ENCODE measurements at regions not wholly inside any gene's neighbourhood (a gene's known extent, or its start where the extent isn't known, plus 50 kb on each side); places are given as distances from the start of the nearest gene placed in this dataset.
"Not testable (repeated sequence)": the region's sequence is repeated elsewhere in the genome, so short reads cannot be mapped to it uniquely, and the experiment has no call there.

GRCh38 chr7:149995369-149996026, 121.7 kb downstream of the ATP6V0E2 start:
- DNase-seq: not testable (repeated sequence)

- peak; percentile 6 for DNase-seq
Observed at GRCh38 chr7:150000780-150001599, 127.2 kb downstream of the ATP6V0E2 start.

GRCh38 chr7:150003304-150003810, 129.6 kb downstream of the ATP6V0E2 start:
- no peak for DNase-seq

GRCh38 chr7:150003973-150004372, 130.2 kb downstream of the ATP6V0E2 start:
- not testable (repeated sequence) for DNase-seq

GRCh38 chr7:150004843-150005242, 131.1 kb downstream of the ATP6V0E2 start:
- not testable (repeated sequence) for DNase-seq

- DNase-seq: not testable (repeated sequence)
Observed at GRCh38 chr7:150009620-150010303, 136.0 kb downstream of the ATP6V0E2 start.

- DNase-seq: not testable (repeated sequence)
Observed at GRCh38 chr7:150016651-150017189, 143.0 kb downstream of the ATP6V0E2 start.

- DNase-seq: not testable (repeated sequence)
Observed at GRCh38 chr7:150020210-150020609, 146.4 kb downstream of the ATP6V0E2 start.

GRCh38 chr7:150024550-150025490, 151.1 kb downstream of the ATP6V0E2 start:
- not testable (repeated sequence) for DNase-seq

- DNase-seq: not testable (repeated sequence)
Observed at GRCh38 chr7:150025802-150026201, 152.0 kb downstream of the ATP6V0E2 start.

GRCh38 chr7:150028344-150029012, 154.7 kb downstream of the ATP6V0E2 start:
- DNase-seq: not testable (repeated sequence)

GRCh38 chr7:150029013-150029389, 155.2 kb downstream of the ATP6V0E2 start:
- not testable (repeated sequence) for DNase-seq

GRCh38 chr7:150031733-150032132, 158.0 kb downstream of the ATP6V0E2 start:
- not testable (repeated sequence) for DNase-seq

- DNase-seq: not testable (repeated sequence)
Observed at GRCh38 chr7:150033711-150034110, 159.9 kb downstream of the ATP6V0E2 start.

- not testable (repeated sequence) for DNase-seq
Observed at GRCh38 chr7:150035769-150036168, 162.0 kb downstream of the ATP6V0E2 start.

GRCh38 chr7:150039061-150039460, 165.3 kb downstream of the ATP6V0E2 start:
- DNase-seq: not testable (repeated sequence)

GRCh38 chr7:150042281-150042680, 168.5 kb downstream of the ATP6V0E2 start:
- DNase-seq: not testable (repeated sequence)

- DNase-seq: not testable (repeated sequence)
Observed at GRCh38 chr7:150044771-150045170, 171.0 kb downstream of the ATP6V0E2 start.

GRCh38 chr7:150045596-150045995, 171.8 kb downstream of the ATP6V0E2 start:
- not testable (repeated sequence) for DNase-seq

- not testable (repeated sequence) for DNase-seq
Observed at GRCh38 chr7:150046290-150047194, 172.8 kb downstream of the ATP6V0E2 start.

All from MV-4-11 (cell line).